ENCODE measurements at regions not wholly inside any gene's neighbourhood (a gene's known extent, or its start where the extent isn't known, plus 50 kb on each side); places are given as distances from the start of the nearest gene placed in this dataset.

DNA sequence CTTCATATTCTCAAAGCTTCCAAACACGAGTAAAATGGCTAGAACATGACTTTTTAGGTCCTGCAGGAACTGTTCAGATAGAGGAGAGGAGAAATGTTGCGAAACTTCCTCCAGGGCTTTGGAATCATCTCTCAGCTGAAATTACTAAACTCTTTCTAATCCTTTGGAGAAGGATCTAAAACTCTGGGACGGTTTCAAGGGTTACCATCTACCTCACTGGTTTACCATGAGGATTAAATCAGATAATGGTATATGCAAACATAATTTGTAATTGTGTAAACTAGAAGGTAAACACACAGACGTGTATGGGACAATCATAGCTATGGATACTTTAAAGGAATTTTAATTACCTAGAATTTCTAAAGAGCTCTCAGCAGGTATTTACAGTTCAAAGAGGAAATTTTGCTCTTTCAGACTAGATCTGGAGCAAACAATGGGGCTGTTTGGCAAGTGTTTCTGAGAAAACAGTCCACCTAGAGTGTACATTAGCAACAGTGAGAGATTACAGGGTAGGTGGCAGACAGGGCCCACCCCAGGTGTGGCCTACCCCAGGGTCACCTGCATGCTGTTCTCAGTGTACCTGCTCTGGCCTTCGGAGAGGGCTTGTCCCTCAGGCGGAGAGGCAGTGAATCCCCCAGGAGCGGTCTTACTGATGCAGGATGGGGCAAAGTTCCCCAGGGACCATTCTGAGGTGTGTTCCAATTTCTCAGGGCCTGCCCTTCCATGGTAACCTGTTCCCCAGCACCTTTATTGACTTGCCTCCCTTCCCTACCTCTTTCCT is 124.7 kb upstream of the MAX start (continued):
- TF ChIP-seq, protein P1, sequence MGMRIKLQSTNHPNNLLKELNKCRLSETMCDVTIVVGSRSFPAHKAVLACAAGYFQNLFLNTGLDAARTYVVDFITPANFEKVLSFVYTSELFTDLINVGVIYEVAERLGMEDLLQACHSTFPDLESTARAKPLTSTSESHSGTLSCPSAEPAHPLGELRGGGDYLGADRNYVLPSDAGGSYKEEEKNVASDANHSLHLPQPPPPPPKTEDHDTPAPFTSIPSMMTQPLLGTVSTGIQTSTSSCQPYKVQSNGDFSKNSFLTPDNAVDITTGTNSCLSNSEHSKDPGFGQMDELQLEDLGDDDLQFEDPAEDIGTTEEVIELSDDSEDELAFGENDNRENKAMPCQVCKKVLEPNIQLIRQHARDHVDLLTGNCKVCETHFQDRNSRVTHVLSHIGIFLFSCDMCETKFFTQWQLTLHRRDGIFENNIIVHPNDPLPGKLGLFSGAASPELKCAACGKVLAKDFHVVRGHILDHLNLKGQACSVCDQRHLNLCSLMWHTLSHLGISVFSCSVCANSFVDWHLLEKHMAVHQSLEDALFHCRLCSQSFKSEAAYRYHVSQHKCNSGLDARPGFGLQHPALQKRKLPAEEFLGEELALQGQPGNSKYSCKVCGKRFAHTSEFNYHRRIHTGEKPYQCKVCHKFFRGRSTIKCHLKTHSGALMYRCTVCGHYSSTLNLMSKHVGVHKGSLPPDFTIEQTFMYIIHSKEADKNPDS (CRISPR knock-in tag; IDR thresholded peaks at IDR 0.05) = no peak
- no peak for TF ChIP-seq ZNF256 (CRISPR knock-in tag; conservative IDR thresholded peaks at IDR 0.05)
- TF ChIP-seq KDM5B (CRISPR knock-in tag; IDR thresholded peaks at IDR 0.05; ENCODE audit: borderline replicate concordance) = no peak
- no peak for TF ChIP-seq REXO4 (CRISPR knock-in tag; IDR thresholded peaks at IDR 0.05; ENCODE audit: borderline replicate concordance)
- TF ChIP-seq ZC3H4 (CRISPR knock-in tag; IDR thresholded peaks at IDR 0.05; ENCODE audit: borderline replicate concordance) = no peak
- TF ChIP-seq, protein P2, sequence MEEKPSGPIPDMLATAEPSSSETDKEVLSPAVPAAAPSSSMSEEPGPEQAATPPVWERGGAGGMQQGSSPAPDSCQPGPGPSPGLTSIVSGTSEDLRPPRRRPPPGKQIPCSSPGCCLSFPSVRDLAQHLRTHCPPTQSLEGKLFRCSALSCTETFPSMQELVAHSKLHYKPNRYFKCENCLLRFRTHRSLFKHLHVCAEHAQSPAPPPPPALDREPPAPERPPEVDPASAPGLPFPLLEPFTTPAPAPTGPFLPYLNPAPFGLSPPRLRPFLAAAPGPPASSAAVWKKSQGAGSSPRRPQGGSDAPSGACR (CRISPR knock-in tag; IDR thresholded peaks at IDR 0.05) = 0 out of 2 replicates have a peak, but pooled peaks have one; percentile 55
- TF ChIP-seq RFX5 (IDR thresholded peaks at IDR 0.05; ENCODE audit: low read depth, low read length) = no peak
- TF ChIP-seq, protein P3, sequence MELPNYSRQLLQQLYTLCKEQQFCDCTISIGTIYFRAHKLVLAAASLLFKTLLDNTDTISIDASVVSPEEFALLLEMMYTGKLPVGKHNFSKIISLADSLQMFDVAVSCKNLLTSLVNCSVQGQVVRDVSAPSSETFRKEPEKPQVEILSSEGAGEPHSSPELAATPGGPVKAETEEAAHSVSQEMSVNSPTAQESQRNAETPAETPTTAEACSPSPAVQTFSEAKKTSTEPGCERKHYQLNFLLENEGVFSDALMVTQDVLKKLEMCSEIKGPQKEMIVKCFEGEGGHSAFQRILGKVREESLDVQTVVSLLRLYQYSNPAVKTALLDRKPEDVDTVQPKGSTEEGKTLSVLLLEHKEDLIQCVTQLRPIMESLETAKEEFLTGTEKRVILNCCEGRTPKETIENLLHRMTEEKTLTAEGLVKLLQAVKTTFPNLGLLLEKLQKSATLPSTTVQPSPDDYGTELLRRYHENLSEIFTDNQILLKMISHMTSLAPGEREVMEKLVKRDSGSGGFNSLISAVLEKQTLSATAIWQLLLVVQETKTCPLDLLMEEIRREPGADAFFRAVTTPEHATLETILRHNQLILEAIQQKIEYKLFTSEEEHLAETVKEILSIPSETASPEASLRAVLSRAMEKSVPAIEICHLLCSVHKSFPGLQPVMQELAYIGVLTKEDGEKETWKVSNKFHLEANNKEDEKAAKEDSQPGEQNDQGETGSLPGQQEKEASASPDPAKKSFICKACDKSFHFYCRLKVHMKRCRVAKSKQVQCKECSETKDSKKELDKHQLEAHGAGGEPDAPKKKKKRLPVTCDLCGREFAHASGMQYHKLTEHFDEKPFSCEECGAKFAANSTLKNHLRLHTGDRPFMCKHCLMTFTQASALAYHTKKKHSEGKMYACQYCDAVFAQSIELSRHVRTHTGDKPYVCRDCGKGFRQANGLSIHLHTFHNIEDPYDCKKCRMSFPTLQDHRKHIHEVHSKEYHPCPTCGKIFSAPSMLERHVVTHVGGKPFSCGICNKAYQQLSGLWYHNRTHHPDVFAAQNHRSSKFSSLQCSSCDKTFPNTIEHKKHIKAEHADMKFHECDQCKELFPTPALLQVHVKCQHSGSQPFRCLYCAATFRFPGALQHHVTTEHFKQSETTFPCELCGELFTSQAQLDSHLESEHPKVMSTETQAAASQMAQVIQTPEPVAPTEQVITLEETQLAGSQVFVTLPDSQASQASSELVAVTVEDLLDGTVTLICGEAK (IDR thresholded peaks at IDR 0.05) = no peak
- TF ChIP-seq, protein P3 (CRISPR knock-in tag; IDR thresholded peaks at IDR 0.05) = no peak
- TF ChIP-seq ZKSCAN1 (IDR thresholded peaks at IDR 0.05; ENCODE audit: low read length) = no peak
- no peak for TF ChIP-seq HOXA7 (CRISPR knock-in tag; IDR thresholded peaks at IDR 0.05)
- TF ChIP-seq, protein P4, sequence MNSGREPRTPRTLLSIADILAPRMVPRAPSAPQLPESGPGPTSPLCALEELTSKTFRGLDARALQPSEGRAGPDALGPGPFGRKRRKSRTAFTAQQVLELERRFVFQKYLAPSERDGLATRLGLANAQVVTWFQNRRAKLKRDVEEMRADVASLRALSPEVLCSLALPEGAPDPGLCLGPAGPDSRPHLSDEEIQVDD (CRISPR knock-in tag; IDR thresholded peaks at IDR 0.05; ENCODE audit: borderline replicate concordance) = no peak
- peak; percentile 68; the same call in 1 of the 2 replicates for TF ChIP-seq ZNF749 (CRISPR knock-in tag; IDR thresholded peaks at IDR 0.05; ENCODE audit: borderline replicate concordance)
- no peak for TF ChIP-seq ZNF343 (CRISPR knock-in tag; IDR thresholded peaks at IDR 0.05)
- TF ChIP-seq CENPX (CRISPR knock-in tag; IDR thresholded peaks at IDR 0.05) = no peak
- no peak for TF ChIP-seq NCOA5 (CRISPR knock-in tag; IDR thresholded peaks at IDR 0.05)
- no peak for TF ChIP-seq ZNF724P (CRISPR knock-in tag; IDR thresholded peaks at IDR 0.05; ENCODE audit: borderline replicate concordance)
- TF ChIP-seq ZSCAN21 (CRISPR knock-in tag; IDR thresholded peaks at IDR 0.05; ENCODE audit: borderline replicate concordance) = peak; percentile 63
